A549 (cell line): ENCODE measurements at regions not wholly inside any gene's neighbourhood (a gene's known extent, or its start where the extent isn't known, plus 50 kb on each side); places are given as distances from the start of the nearest gene placed in this dataset.

Experiments
- ATAC-seq, 2 experiments: fragments of 200-7000 bp in 1 of 2; fragments of >200 bp in 1 of 2; cut with Nextera tagmentation in 1 of 2; cut with Tn5 transposase in 1 of 2; 3 replicates each; pipeline versions ENCODE4 v1.8.0 to v1.9.1; 2018 to 2020; ENCODE audit warnings: mild to moderate bottlenecking in 1 of 2, moderate library complexity in 1 of 2
- CTCF ChIA-PET: fragments of 300-600 bp; sonication (Branson Sonifier 250); formaldehyde crosslinking; extraction: SDS; loops from one replicate; lab custom pipeline; 2021; ENCODE audit warnings: antibody characterized with exemption, inconsistent platforms; lab: Yijun Ruan, JAX
- POLR2A ChIA-PET: fragments of 350-600 bp; formaldehyde crosslinking; extraction: SDS; loops from one replicate; lab custom pipeline; 2021; ENCODE audit warnings: antibody characterized with exemption, inconsistent platforms; lab: Yijun Ruan, JAX
- DNase-seq, 2 experiments: peaks; one replicate each; pipeline versions ENCODE4 v3.0.0 to v3.0.0-alpha.2; 2011 to 2016; ENCODE audit warnings: low read depth in 1 of 2, low spot score in 1 of 2
- FAIRE-seq: peaks from 2 replicates; lab custom pipeline; 2011; peaks lifted over from hg19 to GRCh38; lab: Jason Lieb, UNC
- H3K27ac ChIP-seq, 2 experiments: fragments of >200 bp; sonication (Bioruptor Twin); formaldehyde crosslinking; 3 replicates each; pipeline ENCODE4 v1.5.1; 2016 to 2017
- H3K4me1 ChIP-seq: fragments of >200 bp; sonication (Bioruptor Twin); formaldehyde crosslinking; 3 replicates; pipeline ENCODE4 v1.6.1; 2016
- H3K4me2 ChIP-seq: fragments of >200 bp; sonication (Bioruptor Twin); formaldehyde crosslinking; 3 replicates; pipeline ENCODE4 v1.6.1; 2016
- H3K4me3 ChIP-seq: fragments of >200 bp; sonication (Bioruptor Twin); formaldehyde crosslinking; 3 replicates; pipeline ENCODE4 v1.5.1; 2016
- H3K9me3 ChIP-seq: fragments of >200 bp; sonication (Bioruptor Twin); formaldehyde crosslinking; 3 replicates; pipeline ENCODE4 v1.6.1; 2016
- CHD2 ChIP-seq: fragments of 150-350 bp; IDR thresholded peaks from 2 replicates; pipeline ENCODE4 v1.6.1; 2014; ENCODE audit warnings: low read length; ENCODE audit not compliant: partially characterized antibody
- CHD4 ChIP-seq: fragments of 200-600 bp; sonication (generic); IDR thresholded peaks from 2 replicates; pipeline ENCODE4 v1.6.1; 2016; ENCODE audit warnings: antibody characterized with exemption, mild to moderate bottlenecking, borderline replicate concordance
- ESRRA ChIP-seq: fragments of 150-350 bp; IDR thresholded peaks from 2 replicates; pipeline ENCODE4 v1.6.1; 2014; ENCODE audit warnings: mild to moderate bottlenecking, low read length, borderline replicate concordance
- FOSL2 ChIP-seq, 2 experiments: fragments of 450-650 bp in 1 of 2; fragments of >200 bp in 1 of 2; sonication (Bioruptor Twin) in 1 of 2; formaldehyde crosslinking; IDR thresholded peaks; 2 replicates each; pipeline versions ENCODE4 v1.5.0 to v1.6.1; 2016 to 2020; ENCODE audit warnings: mild to moderate bottlenecking in 1 of 2, moderate library complexity in 1 of 2
- GATA3 ChIP-seq: IDR thresholded peaks from 2 replicates; pipeline ENCODE4 v1.6.1; 2012; ENCODE audit warnings: borderline replicate concordance
- HDAC2 ChIP-seq: fragments of 200-600 bp; sonication (generic); IDR thresholded peaks from 2 replicates; pipeline ENCODE4 v1.6.1; 2016
- HEYL ChIP-seq: fragments of 250-450 bp; sonication (Bioruptor Pico); IDR thresholded peaks from 2 replicates; pipeline ENCODE4 v1.8.0; 2021; ENCODE audit warnings: mild to moderate bottlenecking, moderate library complexity
- HOXB5 ChIP-seq: fragments of 250-450 bp; sonication (Bioruptor Pico); IDR thresholded peaks from 2 replicates; pipeline ENCODE4 v1.5.0; 2020; ENCODE audit warnings: mild to moderate bottlenecking, moderate library complexity
- JUNB ChIP-seq: fragments of >200 bp; sonication (Bioruptor Twin); formaldehyde crosslinking; IDR thresholded peaks from 2 replicates; pipeline ENCODE4 v1.6.1; 2016
- MAZ ChIP-seq: fragments of 150-350 bp; IDR thresholded peaks from 2 replicates; pipeline ENCODE4 v1.6.1; 2014; ENCODE audit warnings: antibody characterized with exemption, low read depth, low read length, borderline replicate concordance
- NPAS2 ChIP-seq: fragments of 250-450 bp; sonication (Bioruptor Pico); IDR thresholded peaks from 2 replicates; pipeline ENCODE4 v1.8.0; 2022; ENCODE audit warnings: mild to moderate bottlenecking, moderate library complexity, borderline replicate concordance
- PHF8 ChIP-seq: fragments of 200-600 bp; sonication (generic); IDR thresholded peaks from 2 replicates; pipeline ENCODE4 v1.6.1; 2016; ENCODE audit warnings: low read depth, mild to moderate bottlenecking, antibody characterized with exemption, moderate library complexity, borderline replicate concordance
- RARB ChIP-seq: fragments of 250-450 bp; sonication (Bioruptor Pico); IDR thresholded peaks from 2 replicates; pipeline ENCODE4 v1.8.0; 2021; ENCODE audit warnings: mild to moderate bottlenecking, moderate library complexity
- RFX5 ChIP-seq: fragments of 450-650 bp; IDR thresholded peaks from 2 replicates; pipeline ENCODE4 v1.7.1; 2014; ENCODE audit warnings: antibody characterized with exemption, mild to moderate bottlenecking, moderate library complexity
- RNF2 ChIP-seq: fragments of 200-600 bp; sonication (generic); IDR thresholded peaks from 2 replicates; pipeline ENCODE4 v1.6.1; 2016; ENCODE audit warnings: low read depth, mild to moderate bottlenecking, antibody characterized with exemption, moderate library complexity, borderline replicate concordance
- TFCP2L1 ChIP-seq: fragments of 250-450 bp; sonication (Bioruptor Pico); IDR thresholded peaks from 2 replicates; pipeline ENCODE4 v1.5.0; 2021; ENCODE audit warnings: mild to moderate bottlenecking
- ZFP36 ChIP-seq: fragments of 450-650 bp; IDR thresholded peaks from 2 replicates; pipeline ENCODE4 v1.6.1; 2014; ENCODE audit warnings: borderline replicate concordance; ENCODE audit not compliant: partially characterized antibody
- ZNF302 ChIP-seq: fragments of 250-450 bp; sonication (Bioruptor Pico); IDR thresholded peaks from 2 replicates; pipeline ENCODE4 v1.9.0; 2021; ENCODE audit warnings: inconsistent platforms, mild to moderate bottlenecking, moderate library complexity
- WGBS: methylation state at CpG from one replicate; pipeline ENCODE4 v1.1.6; 2017; ENCODE audit errors: missing lambda C conversion rate; 5-methylcytosine and 5-hydroxymethylcytosine counted together
- TF ChIP-seq, protein P1 (sequence below): fragments of 450-650 bp; IDR thresholded peaks from 2 replicates; pipeline ENCODE4 v1.6.1; 2014; ENCODE audit warnings: antibody characterized with exemption
- TF ChIP-seq, protein P2 (sequence below): fragments of 250-450 bp; sonication (Bioruptor Pico); IDR thresholded peaks from 2 replicates; pipeline ENCODE4 v1.5.0; 2020; ENCODE audit warnings: low read depth, mild to moderate bottlenecking, moderate library complexity
- TF ChIP-seq, protein P3 (sequence below): fragments of >200 bp; sonication (Bioruptor Twin); formaldehyde crosslinking; IDR thresholded peaks from 3 replicates; pipeline ENCODE4 v1.5.1; 2016
- TF ChIP-seq, protein P4 (sequence below): fragments of 150-350 bp; IDR thresholded peaks from 2 replicates; pipeline ENCODE4 v1.6.1; 2014; ENCODE audit warnings: low read depth, mild to moderate bottlenecking, low read length

DNA sequence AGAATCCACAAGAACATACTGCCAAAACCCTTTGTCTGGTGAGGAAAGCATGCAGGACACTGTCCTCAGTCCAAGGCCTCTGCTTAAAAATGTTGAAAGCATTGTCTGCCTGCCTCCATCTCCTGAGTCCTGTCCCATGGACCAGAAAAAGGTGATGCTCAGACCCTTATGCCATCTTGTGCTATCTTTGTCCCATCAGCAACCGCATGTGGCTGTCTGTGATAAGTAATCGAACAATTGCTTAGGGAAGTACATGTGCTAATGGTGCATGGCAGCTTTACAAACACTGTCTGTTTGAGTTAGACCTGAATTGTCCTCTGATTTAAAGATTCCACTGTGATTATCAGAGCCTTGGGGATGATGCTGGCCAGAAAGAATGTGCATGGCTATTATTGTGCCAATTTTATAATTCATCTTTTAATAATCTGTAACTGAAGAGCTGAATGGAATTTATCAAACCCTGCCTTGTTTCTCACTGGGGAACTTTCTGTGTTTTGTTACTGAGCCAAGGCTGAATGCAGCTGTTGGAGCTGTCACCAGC, 177.5 kb downstream of the DACT1 start:
- Histone ChIP-seq H3K4me2 (peak overlapping the region; percentile 13; the same call in 2 of the 3 replicates), H3K27ac (no peak overlapping the region), H3K4me1 (no peaks in the 10 kb centered on the region; the same call in 2 of the 3 replicates)
- POLR2A ChIA-PET = no interaction called here
- WGBS = 7% methylated on average over 2 of the region's 2 CpGs
- peak; percentile 38; the same call in 1 of the 2 replicates for TF ChIP-seq GATA3
- TF ChIP-seq, protein P1, sequence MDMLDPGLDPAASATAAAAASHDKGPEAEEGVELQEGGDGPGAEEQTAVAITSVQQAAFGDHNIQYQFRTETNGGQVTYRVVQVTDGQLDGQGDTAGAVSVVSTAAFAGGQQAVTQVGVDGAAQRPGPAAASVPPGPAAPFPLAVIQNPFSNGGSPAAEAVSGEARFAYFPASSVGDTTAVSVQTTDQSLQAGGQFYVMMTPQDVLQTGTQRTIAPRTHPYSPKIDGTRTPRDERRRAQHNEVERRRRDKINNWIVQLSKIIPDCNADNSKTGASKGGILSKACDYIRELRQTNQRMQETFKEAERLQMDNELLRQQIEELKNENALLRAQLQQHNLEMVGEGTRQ = no peak
- TF ChIP-seq, all 56 proteins: peak for 1
- no peak for FAIRE-seq
- no peaks in the 10 kb centered on the region for H3K9me3 ChIP-seq
- ATAC-seq = peak in 1 of 2 experiments; percentile 46; a peak in 2 of 6 replicates
- H3K4me3 ChIP-seq = no peak overlapping the region
- CTCF ChIA-PET = interaction anchor here (0.8 to 0.9 kb wide), 2 partner anchors 11 to 12 kb away, joined by 3 to 4 read pairs; no protein-coding TSS in a partner anchor
- DNase-seq = no peak

DNA sequence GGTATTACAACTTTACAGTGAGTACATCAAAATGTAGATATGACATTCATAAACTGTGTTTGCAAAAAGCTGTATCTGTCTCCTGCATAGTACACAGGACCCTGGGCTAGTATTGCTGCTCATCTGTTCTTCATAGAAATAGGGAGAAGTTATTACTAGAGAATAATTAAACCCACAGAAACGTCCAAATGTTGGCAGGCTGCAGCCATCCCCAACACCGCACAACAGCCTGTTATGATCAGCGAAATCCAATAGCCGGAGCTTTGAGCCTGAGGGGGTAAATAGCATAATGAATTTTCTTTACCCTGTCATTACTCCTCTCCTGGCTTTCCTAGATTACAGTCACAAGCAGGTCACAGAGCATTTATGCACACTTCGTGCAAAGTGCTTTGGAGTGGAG, 178.0 kb downstream of the DACT1 start:
- ATAC-seq (no peak), DNase-seq (no peak), FAIRE-seq (no peak)
- H3K4me1 ChIP-seq = no peaks in the 10 kb centered on the region; the same call in 2 of the 3 replicates
- WGBS = 43% methylated on average over 5 of the region's 5 CpGs
- ChIA-PET CTCF (interaction anchor here (0.5 to 0.9 kb wide), 3 partner anchors 11 to 55 kb away, joined by 3 to 4 read pairs (median 3); no protein-coding TSS in a partner anchor), POLR2A (no interaction called here)
- H3K4me3 ChIP-seq = no peak overlapping the region
- no peaks in the 10 kb centered on the region for H3K9me3 ChIP-seq
- no peak for TF ChIP-seq CHD4
- no peak for TF ChIP-seq HDAC2
- no peak for TF ChIP-seq ZNF302
- no peak for TF ChIP-seq RFX5
- TF ChIP-seq NPAS2 = no peak
- H3K4me2 ChIP-seq = peak overlapping the region; percentile 13; the same call in 1 of the 3 replicates
- H3K27ac ChIP-seq = no peak overlapping the region

DNA sequence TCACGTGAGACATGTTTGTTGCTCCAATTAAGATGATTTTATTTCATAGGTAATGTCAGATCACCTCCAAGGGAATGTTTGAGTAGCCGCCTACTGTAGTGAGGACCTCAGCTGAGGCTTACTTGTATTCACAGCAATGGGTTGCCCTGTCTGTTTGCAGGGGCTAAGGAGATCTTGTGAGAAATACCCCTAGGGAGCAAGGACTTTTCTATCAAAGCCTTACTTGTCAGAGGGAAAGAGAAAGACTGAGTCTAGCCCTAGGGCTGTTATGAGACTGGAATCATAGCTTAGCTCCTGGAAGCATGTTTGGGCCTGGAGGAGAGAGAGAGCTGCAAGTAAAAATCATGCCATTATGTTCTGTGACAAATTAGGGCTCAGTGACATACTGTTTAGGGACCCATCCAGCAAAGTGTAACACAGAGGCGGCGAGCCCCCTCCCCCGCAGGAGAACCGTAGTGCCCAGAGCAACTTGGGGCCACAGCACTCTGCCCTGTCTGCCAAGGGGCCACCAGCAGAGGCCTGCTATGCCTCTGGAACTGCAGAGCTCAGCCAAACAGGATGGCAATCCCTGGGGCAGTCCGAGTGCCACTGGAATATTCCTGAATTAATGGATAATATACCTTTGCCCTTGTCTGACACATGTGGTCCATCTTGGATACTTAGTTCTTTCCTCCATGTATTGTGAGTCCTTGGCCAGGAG, 178.8 kb downstream of the DACT1 start:
- no peak overlapping the region for H3K27ac ChIP-seq
- POLR2A ChIA-PET = interaction anchor here (0.9 kb wide), 1 partner anchor 154 kb away, joined by 4 read pairs; no protein-coding TSS in a partner anchor
- TF ChIP-seq ZNF302 (no peak), HEYL (no peak), MAZ (no peak), HOXB5 (no peak), TFCP2L1 (CRISPR knock-in tag) (no peak), RARB (CRISPR knock-in tag) (no peak), JUNB (no peak), CHD2 (no peak), RNF2 (no peak), FOSL2 (IDR thresholded peaks at IDR 0.05) (no peak), FOSL2 (CRISPR knock-in tag; IDR thresholded peaks at IDR 0.05) (no peak), ZFP36 (no peak), PHF8 (no peak), ESRRA (no peak)
- TF ChIP-seq, protein P2, sequence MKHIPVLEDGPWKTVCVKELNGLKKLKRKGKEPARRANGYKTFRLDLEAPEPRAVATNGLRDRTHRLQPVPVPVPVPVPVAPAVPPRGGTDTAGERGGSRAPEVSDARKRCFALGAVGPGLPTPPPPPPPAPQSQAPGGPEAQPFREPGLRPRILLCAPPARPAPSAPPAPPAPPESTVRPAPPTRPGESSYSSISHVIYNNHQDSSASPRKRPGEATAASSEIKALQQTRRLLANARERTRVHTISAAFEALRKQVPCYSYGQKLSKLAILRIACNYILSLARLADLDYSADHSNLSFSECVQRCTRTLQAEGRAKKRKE = no peak
- TF ChIP-seq, protein P3, sequence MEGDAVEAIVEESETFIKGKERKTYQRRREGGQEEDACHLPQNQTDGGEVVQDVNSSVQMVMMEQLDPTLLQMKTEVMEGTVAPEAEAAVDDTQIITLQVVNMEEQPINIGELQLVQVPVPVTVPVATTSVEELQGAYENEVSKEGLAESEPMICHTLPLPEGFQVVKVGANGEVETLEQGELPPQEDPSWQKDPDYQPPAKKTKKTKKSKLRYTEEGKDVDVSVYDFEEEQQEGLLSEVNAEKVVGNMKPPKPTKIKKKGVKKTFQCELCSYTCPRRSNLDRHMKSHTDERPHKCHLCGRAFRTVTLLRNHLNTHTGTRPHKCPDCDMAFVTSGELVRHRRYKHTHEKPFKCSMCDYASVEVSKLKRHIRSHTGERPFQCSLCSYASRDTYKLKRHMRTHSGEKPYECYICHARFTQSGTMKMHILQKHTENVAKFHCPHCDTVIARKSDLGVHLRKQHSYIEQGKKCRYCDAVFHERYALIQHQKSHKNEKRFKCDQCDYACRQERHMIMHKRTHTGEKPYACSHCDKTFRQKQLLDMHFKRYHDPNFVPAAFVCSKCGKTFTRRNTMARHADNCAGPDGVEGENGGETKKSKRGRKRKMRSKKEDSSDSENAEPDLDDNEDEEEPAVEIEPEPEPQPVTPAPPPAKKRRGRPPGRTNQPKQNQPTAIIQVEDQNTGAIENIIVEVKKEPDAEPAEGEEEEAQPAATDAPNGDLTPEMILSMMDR = no peak
- TF ChIP-seq, protein P4, sequence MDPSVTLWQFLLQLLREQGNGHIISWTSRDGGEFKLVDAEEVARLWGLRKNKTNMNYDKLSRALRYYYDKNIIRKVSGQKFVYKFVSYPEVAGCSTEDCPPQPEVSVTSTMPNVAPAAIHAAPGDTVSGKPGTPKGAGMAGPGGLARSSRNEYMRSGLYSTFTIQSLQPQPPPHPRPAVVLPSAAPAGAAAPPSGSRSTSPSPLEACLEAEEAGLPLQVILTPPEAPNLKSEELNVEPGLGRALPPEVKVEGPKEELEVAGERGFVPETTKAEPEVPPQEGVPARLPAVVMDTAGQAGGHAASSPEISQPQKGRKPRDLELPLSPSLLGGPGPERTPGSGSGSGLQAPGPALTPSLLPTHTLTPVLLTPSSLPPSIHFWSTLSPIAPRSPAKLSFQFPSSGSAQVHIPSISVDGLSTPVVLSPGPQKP = no peak
- CTCF ChIA-PET = interaction anchor here (0.5 to 0.9 kb wide), 3 partner anchors 8 to 55 kb away, joined by 3 to 4 read pairs (median 4); no protein-coding TSS in a partner anchor
- H3K4me3 ChIP-seq = no peak overlapping the region
- H3K9me3 ChIP-seq = no peaks in the 10 kb centered on the region
- H3K4me1 ChIP-seq = no peaks in the 10 kb centered on the region; the same call in 2 of the 3 replicates
- no peak overlapping the region for H3K4me2 ChIP-seq
- 61% methylated on average over 7 of the region's 7 CpGs for WGBS
- no peak for ATAC-seq
- no peak for DNase-seq
- FAIRE-seq = no peak
